Parathyroid adenoma (tissue), 2 donors: ENCODE measurements at regions not wholly inside any gene's neighbourhood (a gene's known extent, or its start where the extent isn't known, plus 50 kb on each side); places are given as distances from the start of the nearest gene placed in this dataset.

Source experiments
- H2AFZ ChIP-seq: fragments of 300-600 bp; sonication (generic); one replicate; pipeline ENCODE4 v1.7.0; 2017; ENCODE audit warnings: antibody characterized with exemption, mild to moderate bottlenecking
- H3K27ac ChIP-seq: fragments of 300-600 bp; sonication (generic); one replicate; pipeline ENCODE4 v1.7.0; 2017
- H3K27me3 ChIP-seq: fragments of 300-600 bp; sonication (generic); one replicate; pipeline ENCODE4 v1.7.0; 2017; ENCODE audit warnings: low read length; ENCODE audit not compliant: control insufficient read depth, insufficient read depth
- H3K36me3 ChIP-seq: fragments of 300-600 bp; sonication (generic); one replicate; pipeline ENCODE4 v1.7.0; 2017; ENCODE audit warnings: low read length; ENCODE audit not compliant: control insufficient read depth, insufficient read depth
- H3K4me1 ChIP-seq: fragments of 300-600 bp; sonication (generic); one replicate; pipeline ENCODE4 v1.7.0; 2017; ENCODE audit warnings: control low read depth
- H3K4me2 ChIP-seq: fragments of 300-600 bp; sonication (generic); one replicate; pipeline ENCODE4 v1.7.0; 2017; ENCODE audit warnings: low read length
- H3K4me3 ChIP-seq: fragments of 300-600 bp; sonication (generic); one replicate; pipeline ENCODE4 v1.7.0; 2017; ENCODE audit warnings: low read depth, low read length
- H3K79me2 ChIP-seq: fragments of 300-600 bp; sonication (generic); one replicate; pipeline ENCODE4 v1.7.0; 2017; ENCODE audit warnings: control low read depth
- H3K9ac ChIP-seq: fragments of 300-600 bp; sonication (generic); one replicate; pipeline ENCODE4 v1.7.0; 2017; ENCODE audit warnings: mild to moderate bottlenecking
- H3K9me3 ChIP-seq: fragments of 300-600 bp; sonication (generic); one replicate; pipeline ENCODE4 v1.7.0; 2017; ENCODE audit warnings: low read length; ENCODE audit not compliant: control insufficient read depth
- TF ChIP-seq, protein P1 (sequence below): fragments of 300-600 bp; sonication (generic); IDR thresholded peaks from one replicate; pipeline ENCODE4 v1.7.0; 2017; ENCODE audit warnings: antibody characterized with exemption, mild to moderate bottlenecking
- donor health status: primary hyperparathyroidism.

DNA sequence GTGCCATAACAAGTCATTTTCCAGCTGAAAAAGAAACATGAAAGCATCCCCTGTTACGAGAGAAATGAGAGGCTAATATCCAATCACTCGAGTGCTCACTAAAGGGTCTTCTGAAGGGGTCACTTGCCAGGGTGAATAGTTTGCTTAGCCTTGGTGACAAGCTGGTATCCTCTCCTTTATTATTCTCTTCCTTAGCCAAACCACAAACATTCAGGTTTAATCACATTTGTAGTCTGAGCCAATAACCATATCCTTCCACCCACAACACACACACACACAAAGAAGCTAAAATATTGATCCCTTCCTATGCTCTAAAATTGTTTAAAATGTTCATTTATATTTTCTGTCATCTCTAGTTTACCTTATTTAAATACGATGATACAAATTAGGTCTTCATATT is 240.5 kb upstream of the TMCO5A start:
- Histone ChIP-seq H3K27me3 (no peaks in the 10 kb centered on the region), H3K27ac (no peak overlapping the region), H3K4me2 (no peak overlapping the region), H3K9ac (no peak overlapping the region), H2AFZ (no peak overlapping the region), H3K4me3 (no peak overlapping the region), H3K9me3 (no peaks in the 10 kb centered on the region), H3K4me1 (no peaks in the 10 kb centered on the region), H3K79me2 (no peaks in the 10 kb centered on the region), H3K36me3 (no peaks in the 10 kb centered on the region)
- TF ChIP-seq, protein P1, sequence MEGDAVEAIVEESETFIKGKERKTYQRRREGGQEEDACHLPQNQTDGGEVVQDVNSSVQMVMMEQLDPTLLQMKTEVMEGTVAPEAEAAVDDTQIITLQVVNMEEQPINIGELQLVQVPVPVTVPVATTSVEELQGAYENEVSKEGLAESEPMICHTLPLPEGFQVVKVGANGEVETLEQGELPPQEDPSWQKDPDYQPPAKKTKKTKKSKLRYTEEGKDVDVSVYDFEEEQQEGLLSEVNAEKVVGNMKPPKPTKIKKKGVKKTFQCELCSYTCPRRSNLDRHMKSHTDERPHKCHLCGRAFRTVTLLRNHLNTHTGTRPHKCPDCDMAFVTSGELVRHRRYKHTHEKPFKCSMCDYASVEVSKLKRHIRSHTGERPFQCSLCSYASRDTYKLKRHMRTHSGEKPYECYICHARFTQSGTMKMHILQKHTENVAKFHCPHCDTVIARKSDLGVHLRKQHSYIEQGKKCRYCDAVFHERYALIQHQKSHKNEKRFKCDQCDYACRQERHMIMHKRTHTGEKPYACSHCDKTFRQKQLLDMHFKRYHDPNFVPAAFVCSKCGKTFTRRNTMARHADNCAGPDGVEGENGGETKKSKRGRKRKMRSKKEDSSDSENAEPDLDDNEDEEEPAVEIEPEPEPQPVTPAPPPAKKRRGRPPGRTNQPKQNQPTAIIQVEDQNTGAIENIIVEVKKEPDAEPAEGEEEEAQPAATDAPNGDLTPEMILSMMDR: no peak

DNA sequence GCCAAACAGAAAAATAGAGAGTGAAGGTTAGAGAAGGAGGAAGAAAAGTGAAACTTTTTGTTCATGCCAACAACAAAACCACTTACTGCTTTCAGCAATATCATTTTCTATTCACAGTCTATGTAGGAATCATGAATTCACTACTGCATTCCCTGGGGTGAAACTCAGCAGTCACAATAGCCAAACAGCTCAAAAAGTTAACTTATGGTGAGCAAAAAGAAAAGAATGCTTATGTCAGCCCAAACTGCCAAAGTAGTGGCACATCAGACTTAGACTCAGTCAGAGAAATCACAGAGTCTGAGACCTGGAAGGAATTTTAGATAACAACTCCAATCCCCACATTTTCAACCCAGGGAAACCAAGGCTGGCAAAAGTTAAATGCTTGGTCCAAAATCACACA is 238.7 kb upstream of the TMCO5A start:
- Histone ChIP-seq H3K4me3 (no peak overlapping the region), H3K9me3 (no peaks in the 10 kb centered on the region), H3K27ac (no peak overlapping the region), H3K27me3 (no peaks in the 10 kb centered on the region), H3K36me3 (no peaks in the 10 kb centered on the region), H3K9ac (no peak overlapping the region), H3K4me2 (no peak overlapping the region), H3K79me2 (no peaks in the 10 kb centered on the region), H2AFZ (no peak overlapping the region), H3K4me1 (no peaks in the 10 kb centered on the region)
- TF ChIP-seq, protein P1: no peak

DNA sequence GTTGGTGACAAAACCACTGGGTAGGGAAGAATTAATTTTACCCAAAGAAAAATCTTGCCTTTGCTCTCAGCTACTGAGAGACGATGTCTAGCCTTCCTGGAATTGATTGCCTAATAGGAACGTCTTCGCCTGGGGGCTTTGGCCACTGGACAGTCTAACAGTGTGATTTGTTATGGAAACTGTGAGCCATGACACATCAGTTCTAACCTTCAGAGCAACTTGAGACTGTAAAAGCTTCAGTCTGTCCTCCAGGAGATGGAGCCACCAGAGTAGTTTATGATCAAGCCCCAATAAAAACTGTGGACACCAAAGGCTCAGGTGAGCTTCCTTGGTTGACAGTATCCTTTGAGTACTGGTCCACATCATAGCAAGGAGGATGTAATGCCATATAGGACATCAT is 235.8 kb upstream of the TMCO5A start:
- TF ChIP-seq, protein P1: no peak
- no peaks in the 10 kb centered on the region for H3K79me2 ChIP-seq
- H3K27me3 ChIP-seq: no peaks in the 10 kb centered on the region
- H2AFZ ChIP-seq: no peak overlapping the region
- H3K4me3 ChIP-seq: no peak overlapping the region
- H3K9me3 ChIP-seq: no peaks in the 10 kb centered on the region
- H3K9ac ChIP-seq: no peak overlapping the region
- H3K4me1 ChIP-seq: no peaks in the 10 kb centered on the region
- H3K36me3 ChIP-seq: no peaks in the 10 kb centered on the region
- H3K4me2 ChIP-seq: no peak overlapping the region
- no peak overlapping the region for H3K27ac ChIP-seq

DNA sequence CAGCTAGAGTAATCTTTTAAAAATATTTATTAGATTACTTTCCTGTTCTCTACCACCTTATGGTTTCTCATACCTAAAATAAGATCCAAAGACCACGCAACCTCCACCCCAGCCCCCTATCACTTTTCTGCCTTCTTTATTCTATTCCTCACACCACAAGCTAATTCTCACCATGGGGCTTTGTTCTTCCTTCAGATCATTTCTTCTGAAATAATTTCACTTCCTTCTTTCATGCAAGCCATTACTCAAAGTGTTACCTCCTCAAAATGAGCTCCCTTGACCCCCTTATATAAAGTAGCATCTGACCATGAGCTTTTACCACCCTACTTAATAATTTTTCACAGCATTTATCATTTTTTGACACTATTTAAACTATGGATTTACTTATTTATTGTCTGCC is 233.2 kb upstream of the TMCO5A start:
- TF ChIP-seq, protein P1: no peak
- no peak overlapping the region for H2AFZ ChIP-seq
- H3K4me1 ChIP-seq: no peaks in the 10 kb centered on the region
- no peak overlapping the region for H3K9ac ChIP-seq
- H3K36me3 ChIP-seq: no peaks in the 10 kb centered on the region
- no peaks in the 10 kb centered on the region for H3K27me3 ChIP-seq
- H3K4me2 ChIP-seq: no peak overlapping the region
- H3K4me3 ChIP-seq: no peak overlapping the region
- no peaks in the 10 kb centered on the region for H3K79me2 ChIP-seq
- no peaks in the 10 kb centered on the region for H3K9me3 ChIP-seq
- no peak overlapping the region for H3K27ac ChIP-seq

DNA sequence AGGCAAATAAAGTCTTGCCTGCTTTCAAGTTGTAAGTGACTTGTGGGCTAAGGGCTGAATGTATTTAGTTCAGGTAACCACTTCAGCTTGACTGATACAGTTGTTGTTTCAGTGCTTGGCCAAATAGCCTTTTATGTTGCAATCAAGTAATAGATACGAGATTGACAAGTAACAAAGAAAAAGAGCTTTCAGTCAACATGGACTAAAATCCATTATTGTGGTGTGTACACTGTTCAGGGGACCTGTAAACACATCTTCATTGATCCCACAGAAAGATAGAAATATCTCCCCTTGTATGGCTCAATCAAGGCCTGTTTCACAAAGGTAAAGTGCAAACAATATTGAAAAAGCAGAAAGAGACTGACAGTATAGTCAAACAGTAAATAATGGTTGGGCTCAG is 224.8 kb upstream of the TMCO5A start:
- Histone ChIP-seq H3K36me3 (no peaks in the 10 kb centered on the region), H3K4me2 (no peak overlapping the region), H3K4me1 (no peaks in the 10 kb centered on the region), H3K4me3 (no peak overlapping the region), H3K79me2 (no peaks in the 10 kb centered on the region), H3K27ac (no peak overlapping the region), H3K9ac (no peak overlapping the region), H3K27me3 (no peaks in the 10 kb centered on the region), H2AFZ (no peak overlapping the region), H3K9me3 (no peaks in the 10 kb centered on the region)
- TF ChIP-seq, protein P1: no peak
